Renal cortical epithelial cell (primary cell): ENCODE measurements at regions not wholly inside any gene's neighbourhood (a gene's known extent, or its start where the extent isn't known, plus 50 kb on each side); places are given as distances from the start of the nearest gene placed in this dataset.

Experiments
- DNase-seq: peaks from one replicate; pipeline ENCODE4 v3.0.0-alpha.2; 2011; ENCODE audit warnings: low read depth

DNA sequence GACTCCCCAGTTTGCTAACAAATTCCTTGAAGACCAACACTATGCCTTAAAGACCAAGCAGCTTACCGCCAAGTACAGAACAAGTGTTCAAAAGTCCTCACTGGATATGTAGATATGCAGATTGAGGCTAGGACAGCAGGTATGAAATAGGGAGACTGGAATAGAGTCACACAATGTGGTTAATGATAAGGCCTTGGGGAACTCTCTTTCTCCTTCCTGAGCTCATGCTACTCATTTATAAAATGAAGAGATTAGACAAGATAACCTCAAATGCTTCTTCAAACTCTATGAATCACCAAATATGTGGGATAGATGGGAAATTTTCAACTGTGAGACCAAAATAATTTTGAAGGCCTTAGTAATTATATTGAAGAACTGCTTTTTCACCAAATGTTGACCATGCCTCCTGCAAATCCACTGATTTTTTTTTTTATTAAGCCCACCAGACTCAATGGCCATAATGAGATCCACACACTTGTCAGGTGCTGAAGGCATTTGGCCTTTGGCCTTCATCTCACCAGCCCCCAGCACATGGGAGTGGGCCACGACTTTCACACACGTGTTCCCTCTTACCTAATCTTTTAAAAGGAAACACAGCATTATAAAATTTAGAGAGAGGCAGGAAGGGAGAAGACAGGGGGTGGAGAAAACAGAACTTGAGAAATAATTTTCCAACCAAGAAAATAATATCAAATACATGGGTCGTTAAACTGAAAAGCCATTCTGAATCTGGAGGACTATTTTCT lies 181.5 kb downstream of the EN1 start:
- no peak for DNase-seq

DNA sequence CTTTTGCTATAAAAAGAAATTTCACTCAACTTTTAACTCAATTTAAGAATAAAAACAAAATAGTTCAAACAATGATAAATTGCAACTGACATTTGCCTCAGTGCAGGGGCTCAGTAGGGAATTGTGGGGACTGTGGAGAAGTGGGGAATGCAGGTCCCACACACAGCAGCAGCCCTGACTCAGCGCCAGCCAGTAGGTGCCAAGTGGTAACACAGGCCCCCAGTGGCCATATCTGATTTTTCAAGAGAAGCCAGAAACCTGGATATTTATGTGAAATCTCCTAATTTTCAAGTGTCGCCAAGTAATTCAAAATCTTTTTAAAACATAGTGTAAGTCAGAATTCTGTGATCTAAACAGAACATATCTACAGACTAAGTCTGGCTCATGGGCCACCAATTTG lies 186.3 kb downstream of the EN1 start:
- DNase-seq, result no peak

DNA sequence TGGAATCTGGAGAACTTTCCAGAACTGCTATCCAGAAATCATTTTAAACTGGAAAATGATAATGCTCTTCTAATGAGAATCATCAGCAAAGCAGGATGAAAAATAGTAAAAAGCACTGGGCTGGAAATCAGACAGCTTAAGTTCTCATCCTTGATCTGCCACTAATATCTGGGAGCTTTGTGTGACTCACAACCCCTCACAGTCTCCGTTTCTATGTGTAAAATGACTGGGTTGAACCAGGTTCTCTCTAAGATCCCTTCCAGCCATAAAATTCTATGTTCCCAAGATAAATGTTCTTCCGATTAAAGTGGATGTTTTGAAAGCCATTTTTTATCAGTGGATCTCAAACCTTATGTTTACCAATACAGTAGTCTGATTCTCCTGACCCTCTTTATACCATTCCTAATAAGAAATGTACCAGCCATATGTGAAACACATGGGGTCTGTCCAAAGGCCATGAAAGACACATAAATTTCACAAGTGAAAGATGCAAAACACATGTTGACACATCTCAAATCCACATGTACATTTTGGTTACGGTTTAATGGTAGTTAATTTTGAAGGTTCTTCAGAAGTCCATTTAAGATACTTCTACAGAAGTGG lies 188.8 kb downstream of the EN1 start:
- DNase-seq, result no peak

DNA sequence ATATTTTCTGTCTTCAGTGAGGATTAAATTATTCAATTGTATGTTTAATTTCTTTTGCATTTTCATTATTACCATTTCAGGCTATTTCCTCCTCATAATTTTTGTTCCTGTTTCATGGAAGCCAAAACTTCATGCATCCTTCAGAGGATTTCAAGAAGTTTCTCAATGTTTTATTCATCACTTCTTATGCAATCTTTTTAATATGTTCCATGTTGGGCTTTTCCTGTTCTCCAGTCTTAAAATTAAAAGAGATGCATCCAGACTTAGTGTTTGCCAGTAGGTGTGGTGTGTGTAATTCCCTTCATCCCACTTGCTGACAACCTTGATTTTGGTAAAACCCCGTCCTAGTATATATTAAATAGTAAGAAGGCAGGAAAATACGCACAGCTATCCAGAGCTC lies 190.0 kb downstream of the EN1 start:
- no peak for DNase-seq

DNA sequence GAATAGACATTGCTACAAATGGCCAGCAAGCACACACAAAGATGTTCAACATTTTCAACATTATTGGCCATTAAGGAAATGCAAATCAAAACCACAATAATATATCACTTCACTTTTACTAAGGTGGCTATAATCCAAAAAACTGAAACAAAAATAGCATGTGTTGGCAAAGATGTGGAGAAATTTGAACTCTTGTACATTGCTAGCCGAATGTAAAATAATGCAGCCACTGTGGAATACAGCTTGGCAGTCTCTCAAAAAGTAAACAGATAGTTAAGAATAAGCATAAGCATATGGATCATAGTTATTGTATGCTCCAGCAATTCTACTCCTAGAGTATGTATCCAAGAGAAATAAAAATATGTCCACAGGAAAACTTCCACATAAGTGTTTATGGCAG lies 192.5 kb downstream of the EN1 start:
- no peak for DNase-seq

DNA sequence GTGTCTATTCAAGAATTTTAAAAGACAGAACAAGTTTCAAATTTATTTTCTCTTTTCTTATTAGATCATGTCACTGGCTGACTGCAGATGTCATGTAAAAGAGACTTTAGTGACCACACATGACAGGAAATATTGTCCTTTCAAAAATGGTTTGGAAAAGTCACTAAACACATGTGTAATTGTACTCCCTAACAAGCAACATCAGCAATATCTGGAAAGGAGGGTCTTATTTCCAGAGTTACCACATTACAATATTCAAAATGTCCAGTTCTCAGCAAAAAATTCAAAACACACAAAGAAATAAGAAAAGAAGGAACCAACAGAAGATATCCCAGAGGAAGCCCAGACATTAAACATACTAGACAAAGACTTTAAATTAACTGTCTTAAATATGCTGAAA lies 197.1 kb downstream of the EN1 start:
- no peak for DNase-seq

DNA sequence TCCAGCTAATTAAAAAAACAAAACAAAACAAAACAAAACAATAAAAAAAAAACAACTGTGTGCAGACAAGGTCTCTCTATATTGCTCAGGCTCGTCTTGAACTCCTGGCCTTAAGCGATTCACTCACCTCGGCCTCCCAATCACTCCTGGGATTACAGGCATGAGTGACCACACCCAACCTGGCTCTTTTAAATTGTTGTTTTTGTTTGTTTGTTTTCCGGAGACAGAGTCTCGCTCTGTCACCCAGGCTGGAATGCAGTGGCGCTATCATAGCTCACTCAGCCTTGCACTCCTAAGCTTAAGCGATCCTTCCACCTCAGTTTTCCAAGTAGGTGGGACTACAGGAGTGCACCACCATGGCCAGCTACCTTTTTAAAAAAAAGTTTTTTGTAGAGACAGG lies 201.6 kb downstream of the EN1 start:
- no peak for DNase-seq

DNA sequence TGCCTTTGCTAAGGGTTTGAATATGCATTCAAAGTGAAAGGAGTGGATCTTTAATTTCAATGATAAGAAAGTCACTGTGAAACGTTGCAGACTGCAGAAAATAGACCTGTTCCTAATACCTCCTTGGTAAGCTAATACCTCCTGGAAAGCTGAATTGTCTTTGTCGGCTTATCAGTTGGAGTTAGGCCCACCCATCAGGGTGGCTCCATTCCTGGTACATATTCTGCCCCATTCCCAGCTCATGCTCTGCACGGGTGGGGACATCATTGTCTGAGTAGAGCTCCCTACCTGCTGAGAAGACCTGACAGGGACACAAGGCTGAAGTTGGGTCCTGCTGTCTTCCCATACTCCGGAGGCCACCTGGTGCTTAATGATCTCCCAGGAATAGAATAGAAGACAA lies 203.3 kb downstream of the EN1 start:
- no peak for DNase-seq

DNA sequence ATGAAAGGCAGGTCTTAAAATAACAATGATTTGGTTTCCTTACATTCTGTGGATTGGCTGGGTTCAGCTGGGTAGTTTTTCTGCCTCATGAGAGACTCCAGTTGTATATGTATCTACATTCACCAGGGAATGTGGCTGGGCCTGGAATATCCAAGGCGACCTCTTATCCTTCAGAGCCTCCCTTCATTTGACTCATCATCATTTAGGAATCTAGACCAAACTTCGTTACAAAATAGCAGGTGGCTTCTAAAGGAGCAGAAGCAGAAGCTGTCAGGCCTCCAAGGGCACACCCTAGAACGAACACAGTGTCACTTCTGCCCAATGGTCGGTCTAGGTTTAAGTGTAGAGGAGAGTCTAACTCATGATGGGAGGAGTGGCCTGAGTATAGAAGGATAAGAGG lies 204.2 kb downstream of the EN1 start:
- no peak for DNase-seq

DNA sequence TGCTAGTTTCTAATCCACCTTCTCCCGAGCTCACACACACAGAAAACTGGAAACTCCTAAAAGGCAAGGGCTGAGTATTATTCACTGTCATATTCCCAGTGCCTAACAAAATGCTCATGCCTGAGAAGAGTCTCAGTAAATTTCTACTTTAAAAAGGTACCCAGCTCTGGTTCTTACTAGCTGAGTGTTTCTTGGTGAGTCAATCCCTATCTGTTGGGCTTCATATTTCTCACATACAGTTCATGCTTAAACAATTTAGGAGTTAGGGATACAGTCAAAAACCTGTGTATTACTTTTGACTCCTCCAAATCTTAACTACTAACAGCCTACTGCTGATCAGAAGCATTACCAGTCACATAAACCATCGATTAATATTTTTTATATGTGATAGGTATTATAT lies 204.9 kb downstream of the EN1 start:
- peak; percentile 2 for DNase-seq

DNA sequence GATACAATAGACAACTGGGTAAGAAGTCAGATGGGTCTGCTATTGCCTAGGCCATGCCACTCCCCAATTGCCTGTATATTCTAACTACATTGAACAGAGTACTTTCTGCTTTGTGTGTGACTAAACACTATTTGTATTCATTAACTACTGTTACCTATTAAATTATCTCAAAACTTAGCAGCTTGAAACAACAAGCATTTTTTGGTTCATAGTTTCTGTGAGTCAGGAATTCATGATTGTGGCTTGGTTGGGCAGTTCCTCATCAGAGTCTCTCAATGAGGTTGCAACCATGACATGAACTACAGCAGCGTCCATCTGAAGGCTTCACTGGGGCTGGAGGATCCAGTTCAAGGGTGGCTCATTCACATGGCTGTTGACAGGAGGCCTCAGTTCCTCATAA lies 205.7 kb downstream of the EN1 start:
- DNase-seq, result peak; percentile 88

DNA sequence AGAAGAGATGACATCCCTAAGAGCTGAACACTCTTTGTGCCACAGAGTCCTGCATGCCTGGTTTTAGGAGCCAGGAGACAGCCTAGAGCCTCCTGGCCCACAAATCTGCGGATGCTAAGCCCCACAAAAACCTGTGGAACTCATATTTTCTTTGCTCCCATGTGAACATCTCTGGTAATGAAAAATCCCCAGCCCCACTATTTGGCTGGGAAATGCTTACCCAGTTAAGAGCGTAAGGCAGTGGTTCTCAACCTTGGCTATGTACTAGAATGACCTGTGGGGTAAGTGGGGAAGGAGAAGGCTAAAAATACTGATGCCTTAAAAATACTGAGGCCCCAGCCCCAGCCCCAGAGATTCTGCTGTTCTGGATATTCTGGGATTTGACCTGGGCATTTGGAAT lies 208.1 kb downstream of the EN1 start:
- no peak for DNase-seq

DNA sequence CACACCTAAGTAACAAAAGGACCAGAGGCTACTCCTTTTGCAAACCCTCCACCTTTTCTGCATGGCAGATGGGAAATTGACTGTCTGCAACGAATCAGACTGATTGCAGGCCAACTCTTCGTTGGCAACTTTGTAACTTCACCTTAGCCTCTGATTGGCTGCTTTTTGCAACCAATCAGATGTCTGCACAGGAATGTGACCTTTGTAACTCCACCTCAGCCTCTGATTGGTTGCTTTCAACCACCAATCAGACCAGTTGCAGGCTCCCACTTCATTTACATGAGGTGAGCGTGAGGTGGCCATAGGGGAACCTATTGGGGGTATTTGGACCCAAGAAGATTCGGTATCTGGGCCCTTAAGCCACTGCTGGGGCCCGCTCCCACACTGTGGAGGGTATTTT lies 209.0 kb downstream of the EN1 start:
- DNase-seq, result no peak

DNA sequence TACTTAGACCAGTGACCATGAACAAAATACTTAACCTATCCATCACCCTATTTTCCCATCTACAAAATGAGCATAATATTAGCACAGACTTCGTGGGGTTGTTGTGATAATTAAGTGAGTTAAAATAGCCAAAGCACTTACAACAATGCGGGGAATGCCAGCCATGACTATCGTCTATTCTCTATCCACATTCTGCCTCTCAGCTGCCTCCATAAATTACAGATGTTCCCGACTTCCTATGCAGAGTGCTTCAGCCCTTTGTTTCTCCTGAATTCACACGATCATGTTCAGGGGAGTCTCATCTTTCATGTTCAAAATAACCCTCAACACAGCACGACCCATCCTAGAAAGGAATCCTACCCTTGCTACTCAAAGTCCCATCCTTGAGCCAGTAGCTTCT lies 211.6 kb downstream of the EN1 start:
- no peak for DNase-seq

DNA sequence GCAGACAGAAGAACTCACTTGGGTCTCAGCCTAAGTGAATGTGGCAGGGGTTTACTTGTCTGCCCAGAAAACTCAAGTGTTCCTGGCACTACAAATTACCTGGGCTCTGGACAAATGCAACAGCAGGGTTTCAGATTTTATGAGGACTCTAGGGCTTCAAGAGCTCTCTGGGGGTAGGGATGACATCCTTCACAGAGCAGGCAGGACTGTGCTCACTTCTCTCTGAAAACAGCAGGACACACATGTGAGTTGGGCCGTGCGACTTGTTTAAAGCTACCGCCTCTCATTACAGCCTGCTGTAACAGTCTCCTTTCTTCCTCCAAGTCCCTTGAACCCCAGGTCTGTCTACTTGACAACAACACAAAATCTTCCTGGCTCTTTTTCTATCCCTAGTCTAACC lies 212.6 kb downstream of the EN1 start:
- no peak for DNase-seq

DNA sequence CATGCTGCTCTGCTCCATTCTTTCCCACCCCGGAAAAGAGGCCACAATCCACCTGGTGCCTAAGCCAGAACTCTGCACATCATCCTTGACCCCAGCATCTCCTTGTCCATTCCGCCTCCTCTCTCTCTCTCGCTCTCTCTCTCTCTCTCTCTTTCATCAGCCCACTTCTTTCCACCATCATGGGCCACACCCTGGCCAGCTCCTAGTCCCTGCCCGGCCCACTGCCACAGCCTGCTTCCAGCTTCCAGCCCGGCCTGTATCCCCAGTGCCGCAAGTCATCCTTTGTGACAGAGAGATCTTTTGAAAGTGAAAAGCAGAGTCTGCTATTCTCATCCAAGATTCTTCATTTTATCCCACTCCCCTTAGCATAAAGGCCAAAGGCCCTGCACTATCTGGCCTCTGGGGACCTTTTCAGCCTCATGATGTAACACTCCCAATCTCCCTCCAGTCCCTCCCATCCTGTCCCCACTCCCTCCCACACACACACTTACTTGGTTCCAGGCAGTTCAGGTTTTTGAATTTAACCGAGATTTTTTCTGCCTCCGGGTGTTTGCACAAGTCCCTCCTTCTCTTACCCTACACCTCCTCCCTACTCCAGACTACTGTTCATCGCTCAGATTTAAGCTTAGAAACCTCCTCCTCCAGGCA lies 214.0 kb downstream of the EN1 start:
- DNase-seq, result no peak

DNA sequence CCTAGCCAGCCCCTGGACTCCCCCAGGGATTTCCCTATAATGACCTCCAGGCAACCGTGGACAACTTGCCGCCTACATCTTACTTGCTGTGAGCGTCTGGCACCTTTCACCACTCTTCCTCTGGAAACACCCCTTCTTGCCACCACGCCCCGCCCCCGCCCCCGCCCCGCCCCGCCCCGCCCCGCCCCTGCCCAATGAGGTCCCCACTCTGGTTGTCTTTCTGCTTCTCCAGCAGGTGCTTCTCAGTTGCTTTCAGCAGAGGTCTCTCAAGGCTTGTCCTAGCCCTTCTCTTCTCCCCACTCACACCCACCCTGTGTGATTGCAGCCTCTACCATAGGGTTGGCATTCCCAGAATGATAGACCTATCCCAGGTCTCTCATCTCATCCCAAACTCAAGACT lies 214.5 kb downstream of the EN1 start:
- DNase-seq, result no peak

DNA sequence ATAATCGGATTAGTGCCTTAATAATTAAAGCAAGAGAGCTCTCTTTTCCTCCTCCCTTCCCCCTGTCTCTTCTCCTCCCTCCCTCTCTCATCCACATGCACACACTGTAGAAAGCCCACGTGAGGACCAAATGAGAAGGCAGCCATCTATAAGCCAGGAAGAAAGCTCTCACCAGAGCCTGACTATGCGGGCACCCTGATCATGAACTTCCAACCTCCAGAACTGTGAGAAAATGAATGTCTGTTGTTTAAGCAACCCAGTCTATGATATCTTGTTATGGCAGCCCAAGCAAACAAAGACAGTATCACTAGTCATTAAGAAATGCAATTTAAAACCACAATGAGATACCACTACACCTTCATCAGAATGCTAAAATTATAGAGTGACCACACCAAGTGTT lies 220.3 kb downstream of the EN1 start:
- DNase-seq, result no peak

DNA sequence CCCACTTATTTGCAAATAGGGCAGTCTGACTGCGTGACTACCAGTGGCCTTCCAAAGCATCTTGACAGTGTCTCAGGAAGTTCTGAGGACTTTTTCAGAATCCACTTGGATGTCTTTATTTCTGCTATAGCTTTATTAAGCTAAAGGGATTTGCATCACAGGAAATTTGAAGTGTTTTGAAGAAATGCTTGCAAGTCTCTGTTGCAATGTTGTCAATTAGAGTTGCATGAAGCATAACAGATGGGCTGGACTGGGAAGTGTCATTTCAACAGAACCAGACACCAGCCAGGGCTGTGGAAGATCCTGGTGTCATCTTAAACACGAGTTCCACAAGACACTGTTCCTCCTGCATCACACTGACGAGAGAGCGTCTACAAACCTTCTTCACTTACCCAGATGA lies 224.5 kb downstream of the EN1 start:
- DNase-seq, result no peak

DNA sequence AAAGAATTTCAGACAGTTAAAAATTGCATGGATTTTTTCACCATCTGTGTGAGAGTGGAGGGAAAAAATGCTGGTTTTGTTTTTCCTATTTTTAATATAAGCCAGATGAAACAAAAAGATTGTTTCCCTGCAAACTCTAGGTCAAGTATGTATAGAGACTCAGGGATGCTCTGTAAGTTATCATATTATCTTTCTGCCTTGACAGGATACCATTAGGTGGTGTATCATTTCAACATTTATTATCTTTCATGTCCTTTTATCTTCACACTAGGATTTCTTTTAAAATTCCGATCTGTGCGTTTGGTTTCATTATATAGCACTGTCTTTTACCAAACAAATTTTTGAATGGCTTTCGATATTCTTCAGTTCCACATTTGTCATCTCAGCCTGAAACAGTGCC lies 225.3 kb downstream of the EN1 start:
- DNase-seq, result no peak

DNA sequence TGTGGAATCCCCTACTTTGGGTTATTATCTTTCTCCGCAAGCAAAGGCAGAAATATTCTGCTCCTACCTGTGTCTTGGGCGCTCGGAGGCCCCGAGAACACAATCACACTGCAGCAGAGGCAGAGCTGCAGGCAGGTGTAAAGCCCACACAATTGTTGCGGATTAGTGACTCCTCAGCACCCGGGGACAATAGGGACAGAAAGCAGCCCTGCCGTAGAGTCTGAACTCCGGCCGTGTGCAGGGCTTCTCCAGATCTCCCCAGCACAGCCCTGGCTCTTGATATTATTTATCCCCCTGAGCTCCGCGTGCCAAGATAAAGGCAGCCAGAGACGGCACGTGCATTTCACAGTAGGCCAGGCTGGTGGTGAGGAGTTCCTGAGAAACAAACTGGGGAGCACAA lies 229.2 kb downstream of the EN1 start:
- no peak for DNase-seq

DNA sequence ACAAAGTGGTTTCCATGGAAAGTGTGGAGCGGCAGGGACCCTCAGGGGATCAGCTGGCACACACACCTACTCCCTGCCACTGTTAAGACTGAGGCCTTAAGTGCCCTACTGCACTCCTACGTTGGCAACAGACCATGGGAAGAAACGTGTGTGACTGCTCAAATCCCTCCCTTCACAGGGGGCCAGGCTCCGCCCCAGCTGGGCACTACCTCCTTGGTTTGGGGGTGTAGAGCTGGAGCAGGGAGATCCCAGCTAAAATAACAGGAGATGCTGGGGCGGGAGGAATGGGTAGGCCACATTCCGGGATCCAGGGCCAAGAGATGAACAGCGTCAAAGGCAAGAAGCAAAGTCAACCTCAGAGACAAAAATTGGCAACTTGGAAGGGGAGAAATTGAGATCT lies 231.0 kb downstream of the EN1 start:
- no peak for DNase-seq

DNA sequence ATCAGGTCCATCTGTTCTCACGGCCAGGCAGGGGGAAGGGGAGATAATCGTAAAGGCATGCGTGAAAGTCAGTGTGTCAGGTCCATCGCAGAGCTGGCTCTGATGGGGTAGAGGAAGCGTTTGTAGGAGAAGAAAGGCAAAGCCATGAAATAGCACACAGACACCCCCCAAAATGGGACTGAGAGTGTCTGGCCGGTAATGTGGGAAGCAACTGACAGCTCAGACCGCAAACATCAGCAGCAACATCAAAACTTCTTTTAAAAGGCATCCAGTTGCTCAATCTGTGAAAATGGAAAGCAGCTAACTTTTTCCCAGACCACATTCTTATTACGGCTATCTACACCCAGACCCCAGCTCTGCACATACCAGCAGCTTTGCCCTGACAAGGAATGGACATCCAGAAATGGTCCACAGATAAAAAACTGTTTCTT lies 232.6 kb downstream of the EN1 start:
- DNase-seq, result no peak

DNA sequence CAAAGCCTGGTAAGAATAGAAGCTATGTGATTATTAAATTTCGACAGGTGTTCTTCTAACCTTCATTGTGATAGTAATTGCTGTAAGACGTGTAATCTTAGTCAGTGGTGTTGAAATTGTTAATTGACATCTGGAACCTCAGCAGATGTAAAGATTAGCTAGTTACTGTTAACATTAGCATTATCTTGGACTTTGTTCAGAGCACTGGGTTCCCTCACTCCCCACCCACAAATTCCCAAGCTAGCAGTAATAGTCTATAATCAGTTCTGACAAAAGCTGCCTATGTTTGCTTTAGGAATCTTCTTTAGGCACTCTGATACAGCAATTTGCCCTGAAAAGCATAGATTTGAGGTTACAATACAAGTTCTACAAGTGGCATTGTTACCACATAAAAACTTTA lies 233.7 kb downstream of the EN1 start:
- DNase-seq, result no peak
